Common myeloid progenitor, CD34-positive (primary cell): ENCODE measurements at regions not wholly inside any gene's neighbourhood (a gene's known extent, or its start where the extent isn't known, plus 50 kb on each side); places are given as distances from the start of the nearest gene placed in this dataset.

Source experiments
- CTCF ChIA-PET: fragments of 350-600 bp; sonication (Branson Sonifier 250); formaldehyde crosslinking; loops from one replicate; lab custom pipeline; 2021; ENCODE audit warnings: antibody characterized with exemption; lab: Charles Lee
- POLR2A ChIA-PET: fragments of 350-600 bp; sonication (Branson Sonifier 250); formaldehyde crosslinking; loops from one replicate; lab custom pipeline; 2021; ENCODE audit warnings: antibody characterized with exemption; lab: Charles Lee
- DNase-seq, 3 donors: peaks; one replicate each; pipeline versions ENCODE4 v3.0.0 to v3.0.0-alpha.2; 2013
- H3K27ac ChIP-seq, 2 experiments: 1 replicate in 1 of 2; 2 replicates in 1 of 2; pipeline ENCODE4 v1.7.0; 2013; ENCODE audit warnings: inconsistent platforms in 2 of 2, low read length in 2 of 2, mild to moderate bottlenecking in 2 of 2, low read depth in 1 of 2, moderate library complexity in 1 of 2; ENCODE audit not compliant: severe bottlenecking in 2 of 2, insufficient read depth in 1 of 2, poor library complexity in 1 of 2
- H3K27me3 ChIP-seq, 5 experiments: replicated peaks in 2 of 5; 1 replicate in 3 of 5; 2 replicates in 2 of 5; pipeline versions ENCODE4 v1.6.1 to v1.7.0; 2013; ENCODE audit warnings: low read length in 4 of 5, mild to moderate bottlenecking in 2 of 5, moderate library complexity in 2 of 5, inconsistent platforms in 1 of 5; ENCODE audit not compliant: insufficient read depth in 5 of 5, control insufficient read depth in 4 of 5
- H3K36me3 ChIP-seq, 4 experiments: 1 replicate in 2 of 4; 2 replicates in 2 of 4; pipeline versions ENCODE4 v1.6.1 to v1.7.0; 2013; ENCODE audit warnings: low read length in 3 of 4, control low read depth in 1 of 4, mild to moderate bottlenecking in 1 of 4; ENCODE audit not compliant: control insufficient read depth in 4 of 4, insufficient read depth in 4 of 4
- H3K4me1 ChIP-seq, 4 experiments: 1 replicate in 3 of 4; 2 replicates in 1 of 4; pipeline versions ENCODE4 v1.6.1 to v1.7.1; 2013; ENCODE audit warnings: low read length in 3 of 4, mild to moderate bottlenecking in 3 of 4, control low read depth in 1 of 4, inconsistent platforms in 1 of 4, moderate library complexity in 1 of 4; ENCODE audit not compliant: control insufficient read depth in 4 of 4, insufficient read depth in 4 of 4; ENCODE audit errors: control extremely low read depth in 1 of 4
- H3K4me3 ChIP-seq, 7 experiments: 1 replicate in 4 of 7; 2 replicates in 3 of 7; pipeline versions ENCODE4 v1.5.1 to v1.7.0; 2013; ENCODE audit warnings: mild to moderate bottlenecking in 7 of 7, low read length in 6 of 7, moderate library complexity in 6 of 7, inconsistent platforms in 2 of 7, low read depth in 2 of 7, control low read depth in 1 of 7; ENCODE audit not compliant: insufficient read depth in 4 of 7, control insufficient read depth in 1 of 7; ENCODE audit errors: extremely low read depth in 1 of 7
- H3K9me3 ChIP-seq, 5 experiments: 1 replicate in 4 of 5; 2 replicates in 1 of 5; pipeline versions ENCODE4 v1.6.1 to v1.7.1; 2013; ENCODE audit warnings: low read length in 4 of 5, mild to moderate bottlenecking in 2 of 5, inconsistent platforms in 1 of 5, low read depth in 1 of 5, moderate library complexity in 1 of 5; ENCODE audit not compliant: control insufficient read depth in 4 of 5, insufficient read depth in 2 of 5; ENCODE audit errors: control extremely low read depth in 1 of 5
- WGBS: methylation state at CpG from one replicate; pipeline ENCODE4 v1.1.5; 2013; ENCODE audit not compliant: insufficient coverage; 5-methylcytosine and 5-hydroxymethylcytosine counted together

DNA sequence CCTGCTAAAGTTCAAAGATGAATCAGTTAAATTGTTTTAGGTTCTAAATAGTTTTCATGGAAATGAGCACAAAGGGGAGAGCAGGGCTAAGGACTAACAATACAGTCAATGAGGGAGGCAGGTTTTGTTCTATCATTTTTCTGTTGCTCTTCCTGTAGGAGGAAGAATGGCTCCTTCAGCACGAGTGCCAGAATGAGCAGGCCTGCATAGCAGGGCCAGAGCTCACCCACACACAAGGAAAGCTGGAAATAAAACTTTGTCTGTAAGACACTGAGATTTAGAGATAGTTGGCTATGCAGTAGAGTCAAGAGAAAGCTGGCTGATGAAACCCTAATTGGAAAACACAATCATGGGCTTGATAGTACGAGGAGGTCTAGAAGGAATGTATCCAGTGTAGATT lies 313.3 kb downstream of the MBD2 start:
- H3K9me3 ChIP-seq: peaks cover 0 to 3% (median 0%) of the 10 kb centered on the region in 5 experiments
- H3K27me3 ChIP-seq: no peaks in the 10 kb centered on the region
- CTCF ChIA-PET: no interaction called here
- no peak overlapping the region for H3K4me3 ChIP-seq
- no peaks in the 10 kb centered on the region for H3K36me3 ChIP-seq
- DNase-seq: no peak
- POLR2A ChIA-PET: no interaction called here
- WGBS: 67% methylated on average over 1 of the region's 2 CpGs
- no peaks in the 10 kb centered on the region for H3K4me1 ChIP-seq
- H3K27ac ChIP-seq: no peak overlapping the region

DNA sequence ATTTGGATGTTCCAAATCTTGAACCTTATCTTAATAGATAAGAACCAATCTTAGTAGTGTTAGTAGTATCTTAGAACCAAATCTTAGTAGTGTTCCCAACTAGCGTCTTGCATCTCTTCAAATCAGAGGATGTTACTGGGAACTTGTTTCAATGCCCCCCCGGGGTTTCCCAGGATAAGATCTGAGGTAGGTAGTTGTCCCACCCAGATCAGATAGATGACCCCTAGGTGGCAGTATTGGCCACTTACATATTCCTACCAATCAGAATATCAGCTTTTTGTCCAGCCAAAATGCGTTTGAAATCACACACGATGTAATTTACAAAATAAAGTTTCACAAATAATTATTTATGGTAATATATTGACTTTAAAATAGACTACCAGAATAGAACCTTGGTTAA lies 314.8 kb downstream of the MBD2 start:
- 100% methylated on average over 1 of the region's 4 CpGs for WGBS
- Histone ChIP-seq H3K27ac (no peak overlapping the region), H3K36me3 (no peaks in the 10 kb centered on the region), H3K27me3 (no peaks in the 10 kb centered on the region), H3K4me3 (no peak overlapping the region), H3K4me1 (no peaks in the 10 kb centered on the region), H3K9me3 (peaks cover 0 to 3% (median 0%) of the 10 kb centered on the region in 5 experiments)
- ChIA-PET POLR2A (no interaction called here), CTCF (no interaction called here)
- DNase-seq: peak; percentile 5 to 23 (median 10)

DNA sequence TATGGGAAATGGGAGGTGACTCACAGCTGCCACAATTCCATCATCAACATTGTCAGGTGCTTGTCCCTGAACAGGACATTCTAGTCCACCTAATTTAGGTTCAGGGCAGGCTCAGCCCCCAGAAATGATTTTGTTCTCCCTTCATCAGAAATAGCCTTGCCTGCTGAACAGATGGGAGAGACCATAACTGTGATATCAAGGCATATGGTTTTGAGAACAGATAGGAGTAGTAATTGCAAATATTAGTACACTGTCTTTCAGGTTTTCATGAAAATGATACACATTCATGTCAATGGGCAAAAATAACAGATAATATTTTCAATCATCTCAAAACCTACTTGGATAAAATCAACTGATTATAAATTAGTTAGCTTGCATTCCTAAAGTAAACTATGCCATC lies 316.5 kb downstream of the MBD2 start:
- Histone ChIP-seq H3K4me1 (no peaks in the 10 kb centered on the region), H3K4me3 (no peak overlapping the region), H3K36me3 (no peaks in the 10 kb centered on the region), H3K9me3 (peaks cover 0 to 3% (median 0%) of the 10 kb centered on the region in 5 experiments), H3K27me3 (no peaks in the 10 kb centered on the region), H3K27ac (no peak overlapping the region)
- ChIA-PET CTCF (no interaction called here), POLR2A (no interaction called here)
- no peak for DNase-seq

DNA sequence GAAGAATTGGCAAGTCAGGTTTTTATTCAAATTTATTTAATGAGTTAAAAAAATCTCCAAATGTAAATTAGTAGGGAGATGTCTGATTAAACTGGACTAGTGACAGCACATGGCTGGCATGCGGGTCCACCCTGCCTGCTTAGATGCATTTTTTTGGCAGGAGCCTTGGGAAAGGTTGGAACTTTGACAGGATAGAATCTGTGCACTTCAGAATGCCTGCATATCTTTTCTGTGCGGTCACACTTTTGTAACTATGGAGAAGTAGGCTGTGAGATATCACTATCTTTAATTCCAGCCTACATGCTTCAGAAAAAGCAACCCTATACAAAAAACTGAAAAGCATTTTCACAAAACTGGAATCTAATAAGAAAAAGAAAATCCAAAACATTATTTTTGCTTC lies 317.8 kb downstream of the MBD2 start:
- Histone ChIP-seq H3K27ac (no peak overlapping the region), H3K9me3 (peaks cover 0 to 3% (median 0%) of the 10 kb centered on the region in 5 experiments), H3K27me3 (no peaks in the 10 kb centered on the region), H3K36me3 (no peaks in the 10 kb centered on the region), H3K4me3 (no peak overlapping the region), H3K4me1 (no peaks in the 10 kb centered on the region)
- CTCF ChIA-PET: no interaction called here
- POLR2A ChIA-PET: no interaction called here
- no peak for DNase-seq
- 88% methylated on average over 1 of the region's 2 CpGs for WGBS

DNA sequence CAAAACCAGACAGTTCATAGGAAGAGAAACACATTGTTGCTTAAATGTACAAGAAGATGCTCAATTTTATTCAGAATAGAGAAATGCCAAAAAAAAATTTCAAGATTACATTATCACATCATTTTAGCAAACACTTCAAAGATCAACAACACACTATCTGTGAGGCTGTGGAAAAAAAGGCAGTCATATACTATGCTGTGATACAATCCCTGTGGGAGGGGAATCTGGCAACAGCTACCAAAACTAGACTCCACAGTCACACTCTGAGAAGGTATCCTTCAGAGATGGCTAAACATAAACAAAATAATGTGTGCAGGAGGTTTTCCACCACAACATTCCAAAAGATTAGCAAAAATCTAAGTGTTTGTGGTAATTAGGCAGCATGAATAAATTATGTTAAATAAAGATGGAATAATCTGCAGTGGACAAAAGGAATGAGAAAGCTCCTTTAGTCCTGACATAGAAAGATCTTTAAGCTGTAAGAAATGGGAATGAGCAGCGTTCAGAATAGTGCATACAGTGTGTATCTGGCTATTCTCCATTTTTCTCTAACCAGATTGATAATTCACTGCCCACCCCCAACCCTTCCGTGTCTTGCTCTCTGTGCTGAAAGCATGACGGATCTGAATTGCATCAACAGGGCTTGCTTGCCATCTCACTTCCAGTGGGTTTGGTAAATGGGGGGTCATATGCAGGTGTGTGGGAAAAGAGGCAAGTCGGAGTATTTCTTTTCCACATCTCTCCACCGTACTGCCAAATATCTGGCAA lies 329.6 kb downstream of the MBD2 start:
- CTCF ChIA-PET: no interaction called here
- no peak overlapping the region for H3K4me3 ChIP-seq
- DNase-seq: no peak
- POLR2A ChIA-PET: no interaction called here
- H3K27me3 ChIP-seq: no peaks in the 10 kb centered on the region
- H3K36me3 ChIP-seq: no peaks in the 10 kb centered on the region
- H3K4me1 ChIP-seq: no peaks in the 10 kb centered on the region
- no peaks in the 10 kb centered on the region for H3K9me3 ChIP-seq
- H3K27ac ChIP-seq: no peak overlapping the region
- 100% methylated on average over 2 of the region's 5 CpGs for WGBS

DNA sequence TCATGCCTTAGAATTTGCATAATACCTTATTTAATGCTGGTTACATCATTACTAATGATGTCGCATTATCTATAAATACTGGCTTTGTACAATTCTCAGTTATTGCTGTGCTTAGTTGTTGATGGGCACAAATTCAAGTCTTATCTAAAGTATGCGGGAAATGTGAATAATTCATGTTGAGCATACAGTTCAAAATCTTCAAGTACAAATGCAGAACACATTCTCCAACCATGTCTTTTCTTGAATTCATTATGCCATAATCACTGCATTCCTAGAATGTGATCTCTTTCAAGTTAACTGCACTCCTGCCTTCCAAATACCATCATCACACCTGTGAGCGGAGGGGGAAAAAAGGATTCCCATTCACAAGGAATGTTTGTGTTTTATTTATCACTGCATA lies 337.0 kb downstream of the MBD2 start:
- 100% methylated on average over 1 of the region's 3 CpGs for WGBS
- no peaks in the 10 kb centered on the region for H3K9me3 ChIP-seq

DNA sequence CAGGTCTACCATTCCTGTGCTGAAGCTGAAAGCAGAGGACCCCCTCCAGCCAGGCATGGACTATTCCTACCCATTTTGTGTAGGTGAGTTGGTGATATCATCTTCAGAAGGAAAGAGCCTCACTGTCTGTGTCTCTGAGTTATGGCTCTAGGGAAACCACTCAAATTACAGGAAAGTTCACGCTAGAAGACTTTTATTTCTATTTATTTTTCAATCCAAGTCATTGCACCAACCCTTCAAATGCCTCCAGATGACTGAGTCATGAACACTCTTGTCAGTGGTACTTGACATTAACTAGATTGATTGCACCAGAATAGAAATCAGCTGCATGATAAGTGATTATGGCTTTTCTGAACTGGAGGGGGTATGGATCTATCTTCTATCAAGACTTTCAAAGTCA lies 338.4 kb downstream of the MBD2 start:
- POLR2A ChIA-PET: interaction anchor here (0.7 kb wide), 1 partner anchor 180 kb away, joined by 3 read pairs; no protein-coding TSS in a partner anchor
- no peaks in the 10 kb centered on the region for H3K4me1 ChIP-seq
- WGBS: 86% methylated on average over 1 of the region's 1 CpG

More for the DNA sequence above, 337.0 kb downstream of the MBD2 start:
- no peaks in the 10 kb centered on the region for H3K27me3 ChIP-seq
- H3K36me3 ChIP-seq: no peaks in the 10 kb centered on the region
- no peak overlapping the region for H3K4me3 ChIP-seq
- H3K27ac ChIP-seq: no peak overlapping the region
- DNase-seq: no peak
- ChIA-PET CTCF (no interaction called here), POLR2A (no interaction called here)
- no peaks in the 10 kb centered on the region for H3K4me1 ChIP-seq

More for the DNA sequence above, 338.4 kb downstream of the MBD2 start:
- DNase-seq: no peak
- no peaks in the 10 kb centered on the region for H3K36me3 ChIP-seq
- CTCF ChIA-PET: no interaction called here
- no peak overlapping the region for H3K27ac ChIP-seq
- no peaks in the 10 kb centered on the region for H3K27me3 ChIP-seq
- no peak overlapping the region for H3K4me3 ChIP-seq
- no peaks in the 10 kb centered on the region for H3K9me3 ChIP-seq
